NT2/D1 (cell line): ENCODE measurements at regions not wholly inside any gene's neighbourhood (a gene's known extent, or its start where the extent isn't known, plus 50 kb on each side); places are given as distances from the start of the nearest gene placed in this dataset.

ENCODE experiments used
- DNase-seq: peaks from one replicate; pipeline ENCODE4 v3.0.0-alpha.2; 2011; ENCODE audit warnings: low read depth, low spot score
- H3K27me3 ChIP-seq: 2 replicates; pipeline ENCODE4 v1.6.0; 2011; ENCODE audit warnings: mild to moderate bottlenecking; ENCODE audit not compliant: insufficient read length, insufficient read depth
- H3K36me3 ChIP-seq: 2 replicates; pipeline ENCODE4 v1.6.1; 2011; ENCODE audit warnings: mild to moderate bottlenecking, low read length, mixed read lengths; ENCODE audit not compliant: insufficient read depth, insufficient read length
- H3K4me1 ChIP-seq: 2 replicates; pipeline ENCODE4 v1.5.1; 2011; ENCODE audit not compliant: insufficient read depth, insufficient read length
- H3K4me3 ChIP-seq: 2 replicates; pipeline ENCODE4 v1.5.1; 2011; ENCODE audit warnings: low read depth; ENCODE audit not compliant: insufficient read length
- H3K9ac ChIP-seq: 2 replicates; pipeline ENCODE4 v1.6.0; 2011; ENCODE audit warnings: low read depth; ENCODE audit not compliant: insufficient read length
- H3K9me3 ChIP-seq: 2 replicates; pipeline ENCODE4 v1.5.1; 2011; ENCODE audit warnings: mild to moderate bottlenecking, low read length; ENCODE audit not compliant: insufficient read depth
- SUZ12 ChIP-seq: IDR thresholded peaks from 2 replicates; pipeline ENCODE4 v1.6.1; 2011; ENCODE audit not compliant: insufficient read length, insufficient read depth; ENCODE audit errors: extremely low read depth
- YY1 ChIP-seq: IDR thresholded peaks from 2 replicates; pipeline ENCODE4 v1.6.1; 2011; ENCODE audit not compliant: insufficient read length, insufficient read depth
- ZNF274 ChIP-seq: IDR thresholded peaks from 2 replicates; pipeline ENCODE4 v1.6.1; 2011; ENCODE audit warnings: mild to moderate bottlenecking, low read depth, low read length

- Histone ChIP-seq H3K36me3 (no peaks in the 10 kb centered on the region), H3K4me1 (no peaks in the 10 kb centered on the region), H3K27me3 (no peaks in the 10 kb centered on the region), H3K4me3 (no peak overlapping the region), H3K9me3 (no peaks in the 10 kb centered on the region), H3K9ac (no peak overlapping the region)
- DNase-seq, result no peak
- TF ChIP-seq YY1 (no peak), SUZ12 (no peak), ZNF274 (no peak)
These were observed 81.1 kb upstream of the SGCD start for GRCh38 chr5:156245895-156246294.

- DNase-seq, result no peak
- Histone ChIP-seq H3K9me3 (no peaks in the 10 kb centered on the region), H3K4me1 (no peaks in the 10 kb centered on the region), H3K4me3 (no peak overlapping the region), H3K36me3 (no peaks in the 10 kb centered on the region), H3K9ac (no peak overlapping the region), H3K27me3 (no peaks in the 10 kb centered on the region)
- TF ChIP-seq ZNF274 (no peak), SUZ12 (no peak), YY1 (no peak)
These were observed 75.9 kb upstream of the SGCD start for GRCh38 chr5:156251076-156251475.

GRCh38 chr5:156253130-156253529 lies 73.8 kb upstream of the SGCD start:
- H3K9ac ChIP-seq, result no peak overlapping the region
- no peak for TF ChIP-seq SUZ12
- no peak for TF ChIP-seq YY1
- TF ChIP-seq ZNF274, result no peak
- no peak for DNase-seq
- no peak overlapping the region for H3K4me3 ChIP-seq
- H3K4me1 ChIP-seq, result no peaks in the 10 kb centered on the region
- H3K9me3 ChIP-seq, result no peaks in the 10 kb centered on the region
- H3K36me3 ChIP-seq, result no peaks in the 10 kb centered on the region
- H3K27me3 ChIP-seq, result no peaks in the 10 kb centered on the region

- H3K9me3 ChIP-seq, result no peaks in the 10 kb centered on the region
- H3K9ac ChIP-seq, result no peak overlapping the region
- no peaks in the 10 kb centered on the region for H3K27me3 ChIP-seq
- H3K4me1 ChIP-seq, result no peaks in the 10 kb centered on the region
- DNase-seq, result no peak
- no peaks in the 10 kb centered on the region for H3K36me3 ChIP-seq
- TF ChIP-seq YY1, result no peak
- TF ChIP-seq SUZ12, result no peak
- no peak for TF ChIP-seq ZNF274
- H3K4me3 ChIP-seq, result no peak overlapping the region
These were observed 72.8 kb upstream of the SGCD start for GRCh38 chr5:156254196-156254595.

GRCh38 chr5:156256642-156257041 lies 70.3 kb upstream of the SGCD start:
- Histone ChIP-seq H3K27me3 (no peaks in the 10 kb centered on the region), H3K9ac (no peak overlapping the region), H3K36me3 (no peaks in the 10 kb centered on the region), H3K4me1 (no peaks in the 10 kb centered on the region), H3K4me3 (no peak overlapping the region), H3K9me3 (no peaks in the 10 kb centered on the region)
- TF ChIP-seq YY1 (no peak), SUZ12 (no peak), ZNF274 (no peak)
- DNase-seq, result no peak

- DNase-seq, result no peak
- Histone ChIP-seq H3K9ac (no peak overlapping the region), H3K9me3 (no peaks in the 10 kb centered on the region), H3K4me3 (no peak overlapping the region), H3K27me3 (no peaks in the 10 kb centered on the region), H3K4me1 (no peaks in the 10 kb centered on the region), H3K36me3 (no peaks in the 10 kb centered on the region)
- TF ChIP-seq ZNF274 (no peak), YY1 (no peak), SUZ12 (no peak)
These were observed 68.0 kb upstream of the SGCD start for GRCh38 chr5:156258934-156259333.

- Histone ChIP-seq H3K4me3 (no peak overlapping the region), H3K4me1 (no peaks in the 10 kb centered on the region), H3K9me3 (no peaks in the 10 kb centered on the region), H3K9ac (no peak overlapping the region), H3K27me3 (no peaks in the 10 kb centered on the region), H3K36me3 (no peaks in the 10 kb centered on the region)
- no peak for DNase-seq
- no peak for TF ChIP-seq YY1
- TF ChIP-seq SUZ12, result no peak
- TF ChIP-seq ZNF274, result no peak
These were observed 67.3 kb upstream of the SGCD start for GRCh38 chr5:156259618-156260017.

GRCh38 chr5:156261275-156261939 lies 65.6 kb upstream of the SGCD start:
- Histone ChIP-seq H3K4me1 (no peaks in the 10 kb centered on the region), H3K36me3 (no peaks in the 10 kb centered on the region), H3K4me3 (no peak overlapping the region), H3K27me3 (no peaks in the 10 kb centered on the region), H3K9me3 (no peaks in the 10 kb centered on the region), H3K9ac (no peak overlapping the region)
- TF ChIP-seq SUZ12, result no peak
- TF ChIP-seq ZNF274, result no peak
- no peak for TF ChIP-seq YY1
- DNase-seq, result no peak
